HG02623 (cell line): ENCODE measurements at regions not wholly inside any gene's neighbourhood (a gene's known extent, or its start where the extent isn't known, plus 50 kb on each side); places are given as distances from the start of the nearest gene placed in this dataset.

Source experiments
- ATAC-seq: cut with Tn5 transposase; IDR thresholded peaks from one replicate; pipeline ENCODE4 v1.9.1; 2021; ENCODE audit warnings: moderate library complexity; ENCODE audit not compliant: unreplicated experiment

DNA sequence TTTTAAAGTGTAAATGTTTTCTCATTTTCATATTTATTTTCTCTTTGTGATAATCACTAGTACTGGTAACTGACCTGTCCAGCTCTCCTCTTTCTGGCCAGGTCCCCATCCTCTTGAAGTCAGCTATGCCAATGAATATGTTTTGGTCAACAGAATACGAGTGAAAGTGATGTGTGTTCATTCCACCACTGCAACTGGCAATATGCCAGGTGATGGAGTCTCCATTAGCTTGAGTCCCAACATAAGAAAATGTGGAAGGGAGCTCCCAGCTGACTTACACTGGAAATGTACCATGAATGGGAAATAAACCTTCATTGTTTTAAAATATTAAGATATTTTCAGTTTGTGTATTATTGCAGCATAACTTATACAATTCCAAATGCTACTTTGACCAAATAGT is 75.8 kb downstream of the CCDC34 start:
- ATAC-seq: no peak

GRCh38 chr11:27285761-27286160 is 77.3 kb downstream of the CCDC34 start:
- ATAC-seq: no peak

GRCh38 chr11:27282806-27283205 is 80.2 kb downstream of the CCDC34 start:
- ATAC-seq: no peak

- no peak for ATAC-seq
These were observed 81.0 kb downstream of the CCDC34 start for GRCh38 chr11:27281740-27282590.

GRCh38 chr11:27281276-27281675 is 81.7 kb downstream of the CCDC34 start:
- no peak for ATAC-seq

DNA sequence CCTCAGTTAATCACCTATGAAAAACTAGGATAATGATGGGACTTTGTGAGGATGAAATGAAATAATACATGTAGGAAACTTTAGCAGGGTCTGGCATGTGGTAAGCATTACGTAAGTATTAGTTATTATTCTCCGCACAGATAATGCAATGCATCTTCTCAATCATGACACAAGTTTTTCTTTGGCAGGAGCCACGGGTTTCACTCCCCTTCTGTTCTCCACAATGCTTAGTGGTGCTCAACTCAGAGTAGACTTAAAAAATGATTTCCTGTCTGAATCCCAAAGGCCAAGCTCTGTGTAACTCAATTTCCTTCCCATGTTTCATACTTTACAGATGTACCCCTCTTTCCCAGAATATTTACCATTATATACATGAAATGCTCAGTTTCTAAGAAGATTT is 82.9 kb downstream of the CCDC34 start:
- ATAC-seq: no peak

- no peak for ATAC-seq
These were observed 83.6 kb downstream of the CCDC34 start for GRCh38 chr11:27279460-27279859.

GRCh38 chr11:27277843-27278242 is 85.2 kb downstream of the CCDC34 start:
- ATAC-seq: no peak

GRCh38 chr11:27276141-27276540 is 86.9 kb downstream of the CCDC34 start:
- no peak for ATAC-seq

- ATAC-seq: no peak
These were observed 88.1 kb downstream of the CCDC34 start for GRCh38 chr11:27274854-27275395.

- ATAC-seq: no peak
These were observed 96.9 kb downstream of the CCDC34 start for GRCh38 chr11:27266125-27266524.

DNA sequence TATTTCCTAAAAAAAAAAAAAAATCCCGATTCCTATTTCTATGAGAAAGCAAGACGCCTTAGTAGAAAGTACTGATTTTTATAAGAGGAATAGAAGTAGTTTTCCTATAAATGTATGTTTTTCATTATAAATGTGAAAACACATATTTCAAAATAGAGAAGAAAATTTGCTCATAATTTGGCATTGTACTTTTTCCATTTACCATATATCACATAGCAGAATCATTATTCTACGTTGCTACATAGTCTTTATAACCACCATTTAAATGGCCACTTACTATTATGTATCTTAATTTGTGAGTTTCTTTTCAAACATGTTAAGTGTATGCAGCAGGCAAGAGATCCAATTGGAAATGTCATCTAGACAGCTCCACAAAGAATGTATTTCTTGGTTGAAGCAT is 99.0 kb downstream of the CCDC34 start:
- ATAC-seq: no peak

- ATAC-seq: no peak
These were observed 100.0 kb downstream of the CCDC34 start for GRCh38 chr11:27263046-27263445.

GRCh38 chr11:27255447-27255828 is 107.6 kb downstream of the CCDC34 start:
- ATAC-seq: no peak

- ATAC-seq: no peak
These were observed 108.1 kb downstream of the CCDC34 start for GRCh38 chr11:27254744-27255446.

GRCh38 chr11:27253224-27253623 is 109.8 kb downstream of the CCDC34 start:
- no peak for ATAC-seq

- no peak for ATAC-seq
These were observed 111.9 kb downstream of the CCDC34 start for GRCh38 chr11:27250867-27251665.

DNA sequence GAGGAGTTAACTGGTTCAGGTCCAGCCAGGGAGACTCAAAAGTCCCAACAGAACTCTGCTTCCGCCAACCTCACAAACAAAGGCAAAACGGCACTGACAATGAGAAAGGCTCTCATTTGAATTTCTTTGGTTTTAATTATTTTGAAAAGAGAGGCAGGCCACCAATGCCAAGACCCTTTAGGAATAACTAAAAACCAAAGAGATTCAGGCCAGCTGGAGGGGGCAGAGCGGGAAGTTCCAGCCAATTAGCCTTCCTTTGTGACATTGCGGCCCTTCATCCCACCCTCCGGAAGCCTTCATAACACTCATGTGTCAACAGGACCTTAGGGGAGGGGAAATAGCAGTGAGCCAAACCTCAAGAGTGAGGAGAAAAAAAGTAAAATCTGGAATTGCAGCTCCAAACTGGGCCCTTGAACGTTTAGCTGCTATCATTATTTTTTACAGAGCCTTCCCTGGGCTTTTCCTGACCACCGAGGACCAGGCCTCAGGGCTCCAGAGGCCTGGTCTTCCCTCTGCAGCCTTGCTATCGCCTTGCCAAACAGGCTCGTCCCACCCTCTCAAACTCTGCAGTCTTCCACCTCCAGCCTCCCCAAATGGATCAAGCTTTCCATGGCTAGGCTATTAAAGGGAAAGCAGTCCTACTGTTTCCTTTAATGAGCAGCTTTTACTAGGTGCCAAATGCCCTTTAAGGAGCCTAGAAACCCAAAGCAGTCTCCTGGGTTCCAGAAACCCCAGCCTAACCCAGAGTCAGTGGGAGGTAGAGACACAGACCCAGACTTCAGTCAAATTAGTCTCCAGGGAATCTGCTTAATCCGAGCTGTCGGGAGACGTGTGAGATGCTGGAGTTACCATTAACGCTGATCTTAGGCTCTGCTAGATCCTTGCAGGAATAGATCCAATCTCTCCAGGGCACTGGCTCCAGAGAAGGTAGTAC is 114.2 kb downstream of the CCDC34 start:
- no peak for ATAC-seq

DNA sequence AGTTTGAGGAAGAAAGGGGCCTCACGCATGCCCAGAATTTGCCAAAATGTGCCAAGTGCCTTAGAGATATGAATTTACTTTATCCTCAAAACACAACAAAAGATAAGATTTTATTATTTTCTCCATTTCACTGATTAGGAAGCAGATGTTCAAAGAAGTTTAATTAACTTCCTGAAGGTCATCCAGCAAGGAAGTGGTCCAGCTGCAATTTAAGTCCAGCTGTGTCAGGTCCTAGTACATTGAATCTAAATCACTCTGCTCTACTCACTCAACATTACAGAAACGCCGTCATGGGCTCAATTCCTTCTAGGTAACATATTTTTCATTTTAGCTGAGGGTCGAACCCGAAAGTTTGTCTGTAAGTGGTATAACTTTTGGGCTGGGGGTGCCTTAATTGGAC is 115.4 kb downstream of the CCDC34 start:
- no peak for ATAC-seq

- ATAC-seq: no peak
These were observed 116.1 kb downstream of the CCDC34 start for GRCh38 chr11:27246925-27247324.
